HEK293 (cell line): ENCODE measurements at regions not wholly inside any gene's neighbourhood (a gene's known extent, or its start where the extent isn't known, plus 50 kb on each side); places are given as distances from the start of the nearest gene placed in this dataset.

Source experiments
- CTCF ChIA-PET: fragments of 350-600 bp; formaldehyde crosslinking; extraction: SDS; loops from one replicate; lab custom pipeline; 2021; ENCODE audit warnings: antibody characterized with exemption; lab: Yijun Ruan, JAX
- POLR2A ChIA-PET: fragments of 300-600 bp; formaldehyde crosslinking; extraction: SDS; loops from one replicate; lab custom pipeline; 2020; ENCODE audit warnings: antibody characterized with exemption, inconsistent platforms; lab: Yijun Ruan, JAX
- H3K27ac ChIP-seq: fragments of 200-500 bp; sonication (Bioruptor generic); 2 replicates; pipeline ENCODE4 v1.5.1; 2014; ENCODE audit warnings: low read depth, low read length, control low read depth, inconsistent platforms; ENCODE audit errors: extremely low read depth
- H3K36me3 ChIP-seq, 2 experiments: fragments of 200-500 bp in 1 of 2; sonication (Bioruptor generic) in 1 of 2; 1 replicate in 1 of 2; 2 replicates in 1 of 2; pipeline ENCODE4 v1.5.1; 2014 to 2017; ENCODE audit warnings: inconsistent platforms in 2 of 2, low read length in 2 of 2; ENCODE audit not compliant: control insufficient read depth in 2 of 2, insufficient read depth in 1 of 2
- H3K4me1 ChIP-seq: fragments of 200-500 bp; sonication (Bioruptor generic); 2 replicates; pipeline ENCODE4 v1.5.1; 2014; ENCODE audit warnings: mild to moderate bottlenecking, low read length, inconsistent platforms; ENCODE audit not compliant: control insufficient read depth, insufficient read depth
- H3K4me3 ChIP-seq: 2 replicates; pipeline ENCODE4 v1.5.1; 2011; ENCODE audit warnings: low read depth, mild to moderate bottlenecking, control low read depth, low read length, moderate library complexity
- H3K9me3 ChIP-seq: fragments of 200-500 bp; sonication (Bioruptor generic); 2 replicates; pipeline ENCODE4 v1.5.1; 2014; ENCODE audit warnings: low read depth, low read length, inconsistent platforms; ENCODE audit not compliant: control insufficient read depth, insufficient read depth
- BCL11A ChIP-seq: fragments of 450-650 bp; formaldehyde crosslinking; IDR thresholded peaks from 2 replicates; pipeline ENCODE4 v1.5.1; 2016; ENCODE audit warnings: low read depth, missing biosample characterization, missing genetic modification characterization
- KLF10 ChIP-seq: fragments of 450-650 bp; IDR thresholded peaks from 2 replicates; pipeline ENCODE4 v1.5.1; 2018; ENCODE audit warnings: missing biosample characterization, mild to moderate bottlenecking, missing genetic modification characterization
- KLF17 ChIP-seq: fragments of 450-650 bp; formaldehyde crosslinking; IDR thresholded peaks from 2 replicates; pipeline ENCODE4 v1.5.1; 2016; ENCODE audit warnings: missing biosample characterization, missing genetic modification characterization
- ZBTB11 ChIP-seq: fragments of 450-650 bp; formaldehyde crosslinking; conservative IDR thresholded peaks from 2 replicates; pipeline ENCODE4 v1.5.1; 2016; ENCODE audit warnings: low read depth, missing biosample characterization, missing genetic modification characterization
- ZFP41 ChIP-seq: fragments of 450-650 bp; formaldehyde crosslinking; IDR thresholded peaks from 2 replicates; pipeline ENCODE4 v1.5.1; 2016; ENCODE audit warnings: missing biosample characterization, missing genetic modification characterization, borderline replicate concordance
- ZNF112 ChIP-seq: fragments of 450-650 bp; formaldehyde crosslinking; IDR thresholded peaks from 2 replicates; pipeline ENCODE4 v1.5.0; 2017; ENCODE audit warnings: missing biosample characterization, missing genetic modification characterization
- ZNF394 ChIP-seq: fragments of 450-650 bp; formaldehyde crosslinking; IDR thresholded peaks from 2 replicates; pipeline ENCODE4 v1.5.1; 2016; ENCODE audit warnings: missing biosample characterization, missing genetic modification characterization, mild to moderate bottlenecking, moderate library complexity, borderline replicate concordance
- ZNF416 ChIP-seq: fragments of 450-650 bp; formaldehyde crosslinking; IDR thresholded peaks from 2 replicates; pipeline ENCODE4 v1.5.1; 2016; ENCODE audit warnings: missing biosample characterization, missing genetic modification characterization
- ZNF530 ChIP-seq: fragments of 450-650 bp; formaldehyde crosslinking; IDR thresholded peaks from 2 replicates; pipeline ENCODE4 v1.5.1; 2016; ENCODE audit warnings: low read depth, missing biosample characterization, missing genetic modification characterization
- ZNF561 ChIP-seq: fragments of 450-650 bp; IDR thresholded peaks from 2 replicates; pipeline ENCODE4 v1.5.1; 2018; ENCODE audit warnings: missing biosample characterization, missing genetic modification characterization, borderline replicate concordance
- ZNF639 ChIP-seq: fragments of 450-650 bp; formaldehyde crosslinking; IDR thresholded peaks from 2 replicates; pipeline ENCODE4 v1.5.1; 2016; ENCODE audit warnings: missing biosample characterization, missing genetic modification characterization
- ZNF660 ChIP-seq: fragments of 450-650 bp; IDR thresholded peaks from 2 replicates; pipeline ENCODE4 v1.5.1; 2018; ENCODE audit warnings: missing biosample characterization, mild to moderate bottlenecking, missing genetic modification characterization
- ZNF843 ChIP-seq: fragments of 450-650 bp; formaldehyde crosslinking; IDR thresholded peaks from 2 replicates; pipeline ENCODE4 v1.5.1; 2016; ENCODE audit warnings: missing biosample characterization, missing genetic modification characterization
- ZSCAN30 ChIP-seq: fragments of 450-650 bp; IDR thresholded peaks from 2 replicates; pipeline ENCODE4 v1.5.1; 2018; ENCODE audit warnings: missing biosample characterization, mild to moderate bottlenecking, missing genetic modification characterization, moderate library complexity
- TF ChIP-seq, protein P1 (sequence below): fragments of 450-650 bp; formaldehyde crosslinking; IDR thresholded peaks from 2 replicates; pipeline ENCODE4 v1.5.1; 2016; ENCODE audit warnings: missing biosample characterization, missing genetic modification characterization
- TF ChIP-seq, protein P2 (sequence below): fragments of 450-650 bp; IDR thresholded peaks from 2 replicates; pipeline ENCODE4 v1.5.1; 2018; ENCODE audit warnings: missing biosample characterization, mild to moderate bottlenecking, missing genetic modification characterization
- TF ChIP-seq, protein P3 (sequence below): fragments of 450-650 bp; formaldehyde crosslinking; IDR thresholded peaks from 2 replicates; pipeline ENCODE4 v1.5.1; 2016; ENCODE audit warnings: missing biosample characterization, missing genetic modification characterization, borderline replicate concordance

DNA sequence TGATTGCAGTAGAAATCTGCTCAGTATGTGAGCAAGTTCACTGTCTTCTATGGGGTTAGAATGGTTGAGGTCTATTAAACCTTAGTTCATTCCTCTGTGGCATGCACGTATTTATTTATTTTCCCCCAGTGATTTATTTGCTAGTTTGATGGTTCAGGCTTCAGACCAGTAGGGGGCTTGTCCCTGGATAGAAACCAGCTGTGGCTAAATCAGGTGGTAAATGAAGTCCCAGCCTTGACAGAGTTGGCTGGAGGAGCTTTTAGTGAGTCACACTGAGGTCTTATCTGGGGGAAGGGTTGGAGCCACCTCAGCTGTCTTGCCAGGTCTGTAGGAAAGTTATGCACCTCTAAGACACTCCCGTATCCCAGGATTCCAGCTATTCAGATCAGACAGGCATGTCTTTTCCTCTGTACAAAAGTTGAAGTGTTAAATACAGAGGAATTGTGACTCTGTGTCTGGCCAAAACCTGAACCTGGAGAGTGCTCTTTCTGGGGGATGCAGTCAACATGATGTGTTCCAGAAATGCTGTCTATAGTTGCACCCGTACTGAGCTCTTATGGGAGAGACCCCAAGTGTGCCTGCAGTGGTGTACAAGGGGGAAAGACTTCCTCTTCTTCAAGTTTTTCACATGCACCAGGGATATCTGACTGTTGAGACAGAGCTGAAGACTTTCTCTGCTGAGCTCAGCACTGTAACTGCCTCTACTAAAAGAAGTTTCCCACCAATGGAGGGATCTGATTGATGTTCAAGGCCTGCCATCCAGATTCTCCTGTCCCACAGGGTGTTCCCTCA lies 1322.1 kb downstream of the TMEM121 start (continued):
- TF ChIP-seq, protein P1, sequence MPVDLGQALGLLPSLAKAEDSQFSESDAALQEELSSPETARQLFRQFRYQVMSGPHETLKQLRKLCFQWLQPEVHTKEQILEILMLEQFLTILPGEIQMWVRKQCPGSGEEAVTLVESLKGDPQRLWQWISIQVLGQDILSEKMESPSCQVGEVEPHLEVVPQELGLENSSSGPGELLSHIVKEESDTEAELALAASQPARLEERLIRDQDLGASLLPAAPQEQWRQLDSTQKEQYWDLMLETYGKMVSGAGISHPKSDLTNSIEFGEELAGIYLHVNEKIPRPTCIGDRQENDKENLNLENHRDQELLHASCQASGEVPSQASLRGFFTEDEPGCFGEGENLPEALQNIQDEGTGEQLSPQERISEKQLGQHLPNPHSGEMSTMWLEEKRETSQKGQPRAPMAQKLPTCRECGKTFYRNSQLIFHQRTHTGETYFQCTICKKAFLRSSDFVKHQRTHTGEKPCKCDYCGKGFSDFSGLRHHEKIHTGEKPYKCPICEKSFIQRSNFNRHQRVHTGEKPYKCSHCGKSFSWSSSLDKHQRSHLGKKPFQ (tag by site-specific recombination), result no peak
- TF ChIP-seq ZNF561 (tag by site-specific recombination), result peak; percentile 93
- TF ChIP-seq, protein P2, sequence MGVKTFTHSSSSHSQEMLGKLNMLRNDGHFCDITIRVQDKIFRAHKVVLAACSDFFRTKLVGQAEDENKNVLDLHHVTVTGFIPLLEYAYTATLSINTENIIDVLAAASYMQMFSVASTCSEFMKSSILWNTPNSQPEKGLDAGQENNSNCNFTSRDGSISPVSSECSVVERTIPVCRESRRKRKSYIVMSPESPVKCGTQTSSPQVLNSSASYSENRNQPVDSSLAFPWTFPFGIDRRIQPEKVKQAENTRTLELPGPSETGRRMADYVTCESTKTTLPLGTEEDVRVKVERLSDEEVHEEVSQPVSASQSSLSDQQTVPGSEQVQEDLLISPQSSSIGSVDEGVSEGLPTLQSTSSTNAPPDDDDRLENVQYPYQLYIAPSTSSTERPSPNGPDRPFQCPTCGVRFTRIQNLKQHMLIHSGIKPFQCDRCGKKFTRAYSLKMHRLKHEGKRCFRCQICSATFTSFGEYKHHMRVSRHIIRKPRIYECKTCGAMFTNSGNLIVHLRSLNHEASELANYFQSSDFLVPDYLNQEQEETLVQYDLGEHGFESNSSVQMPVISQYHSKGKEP (tag by site-specific recombination), result no peak
- peak; percentile 37; the same call in 1 of the 2 replicates for TF ChIP-seq ZNF394
- peak; percentile 67; the same call in 1 of the 2 replicates for TF ChIP-seq KLF10 (tag by site-specific recombination)
- no peak for TF ChIP-seq ZNF416 (tag by site-specific recombination)
- no peak for TF ChIP-seq ZFP41 (tag by site-specific recombination)
- TF ChIP-seq, all 188 proteins: peak for 14

GRCh38 chr14:106850913-106851825 lies 1324.8 kb downstream of the TMEM121 start:
- H3K9me3 ChIP-seq, result no peaks in the 10 kb centered on the region; the same call in 1 of the 2 replicates
- ChIA-PET CTCF (interaction anchor here (1.2 to 17.6 kb wide), 2 partner anchors 21 to 25 kb away, joined by 4 to 261 read pairs; no protein-coding TSS in a partner anchor), POLR2A (no interaction called here)
- no peak overlapping the region for H3K27ac ChIP-seq
- H3K4me3 ChIP-seq, result no peak overlapping the region
- no peaks in the 10 kb centered on the region for H3K36me3 ChIP-seq
- H3K4me1 ChIP-seq, result peaks cover 17% of the 10 kb centered on the region
- no peak for TF ChIP-seq ZNF660 (tag by site-specific recombination)
- TF ChIP-seq ZSCAN30 (tag by site-specific recombination), result no peak
- TF ChIP-seq ZNF843, result no peak
- TF ChIP-seq ZNF530 (tag by site-specific recombination), result no peak
- no peak for TF ChIP-seq KLF17 (tag by site-specific recombination)
- no peak for TF ChIP-seq ZNF112 (tag by site-specific recombination)
- no peak for TF ChIP-seq BCL11A (tag by site-specific recombination)
- TF ChIP-seq ZNF639 (tag by site-specific recombination), result no peak
- TF ChIP-seq, protein P3, sequence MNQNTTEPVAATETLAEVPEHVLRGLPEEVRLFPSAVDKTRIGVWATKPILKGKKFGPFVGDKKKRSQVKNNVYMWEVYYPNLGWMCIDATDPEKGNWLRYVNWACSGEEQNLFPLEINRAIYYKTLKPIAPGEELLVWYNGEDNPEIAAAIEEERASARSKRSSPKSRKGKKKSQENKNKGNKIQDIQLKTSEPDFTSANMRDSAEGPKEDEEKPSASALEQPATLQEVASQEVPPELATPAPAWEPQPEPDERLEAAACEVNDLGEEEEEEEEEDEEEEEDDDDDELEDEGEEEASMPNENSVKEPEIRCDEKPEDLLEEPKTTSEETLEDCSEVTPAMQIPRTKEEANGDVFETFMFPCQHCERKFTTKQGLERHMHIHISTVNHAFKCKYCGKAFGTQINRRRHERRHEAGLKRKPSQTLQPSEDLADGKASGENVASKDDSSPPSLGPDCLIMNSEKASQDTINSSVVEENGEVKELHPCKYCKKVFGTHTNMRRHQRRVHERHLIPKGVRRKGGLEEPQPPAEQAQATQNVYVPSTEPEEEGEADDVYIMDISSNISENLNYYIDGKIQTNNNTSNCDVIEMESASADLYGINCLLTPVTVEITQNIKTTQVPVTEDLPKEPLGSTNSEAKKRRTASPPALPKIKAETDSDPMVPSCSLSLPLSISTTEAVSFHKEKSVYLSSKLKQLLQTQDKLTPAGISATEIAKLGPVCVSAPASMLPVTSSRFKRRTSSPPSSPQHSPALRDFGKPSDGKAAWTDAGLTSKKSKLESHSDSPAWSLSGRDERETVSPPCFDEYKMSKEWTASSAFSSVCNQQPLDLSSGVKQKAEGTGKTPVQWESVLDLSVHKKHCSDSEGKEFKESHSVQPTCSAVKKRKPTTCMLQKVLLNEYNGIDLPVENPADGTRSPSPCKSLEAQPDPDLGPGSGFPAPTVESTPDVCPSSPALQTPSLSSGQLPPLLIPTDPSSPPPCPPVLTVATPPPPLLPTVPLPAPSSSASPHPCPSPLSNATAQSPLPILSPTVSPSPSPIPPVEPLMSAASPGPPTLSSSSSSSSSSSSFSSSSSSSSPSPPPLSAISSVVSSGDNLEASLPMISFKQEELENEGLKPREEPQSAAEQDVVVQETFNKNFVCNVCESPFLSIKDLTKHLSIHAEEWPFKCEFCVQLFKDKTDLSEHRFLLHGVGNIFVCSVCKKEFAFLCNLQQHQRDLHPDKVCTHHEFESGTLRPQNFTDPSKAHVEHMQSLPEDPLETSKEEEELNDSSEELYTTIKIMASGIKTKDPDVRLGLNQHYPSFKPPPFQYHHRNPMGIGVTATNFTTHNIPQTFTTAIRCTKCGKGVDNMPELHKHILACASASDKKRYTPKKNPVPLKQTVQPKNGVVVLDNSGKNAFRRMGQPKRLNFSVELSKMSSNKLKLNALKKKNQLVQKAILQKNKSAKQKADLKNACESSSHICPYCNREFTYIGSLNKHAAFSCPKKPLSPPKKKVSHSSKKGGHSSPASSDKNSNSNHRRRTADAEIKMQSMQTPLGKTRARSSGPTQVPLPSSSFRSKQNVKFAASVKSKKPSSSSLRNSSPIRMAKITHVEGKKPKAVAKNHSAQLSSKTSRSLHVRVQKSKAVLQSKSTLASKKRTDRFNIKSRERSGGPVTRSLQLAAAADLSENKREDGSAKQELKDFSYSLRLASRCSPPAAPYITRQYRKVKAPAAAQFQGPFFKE (tag by site-specific recombination), result no peak
- TF ChIP-seq ZBTB11 (tag by site-specific recombination), result no peak
